ENCODE measurements at regions not wholly inside any gene's neighbourhood (a gene's known extent, or its start where the extent isn't known, plus 50 kb on each side); places are given as distances from the start of the nearest gene placed in this dataset.

- CTCF ChIA-PET, result no interaction called here
- intact Hi-C loops (cut with micrococcal nuclease; ENCODE audit: unreplicated experiment), result no loop called here
- no peak for DNase-seq (ENCODE audit: low spot score)
- no peaks in the 10 kb centered on the region for H3K27me3 ChIP-seq (replicated peaks; ENCODE audit: insufficient read depth, low read depth, low read length, poor library complexity)
- BruUV-seq (replicated peaks), result no TSS peak
- TF ChIP-seq CTCF (conservative IDR thresholded peaks at IDR 0.05; ENCODE audit: low read depth, low read length) (no peak), EZH2 (IDR thresholded peaks at IDR 0.05; ENCODE audit: borderline replicate concordance, low read depth, low read length, poor library complexity, severe bottlenecking) (no peak)
- H3K27ac ChIP-seq (ENCODE audit: low read depth, low read length, poor library complexity, severe bottlenecking), result no peak overlapping the region
- POLR2A ChIA-PET (ENCODE audit: low non-redundant PET), result no interaction called here
- no peaks in the 10 kb centered on the region for H3K9me3 ChIP-seq (ENCODE audit: low read depth, low read length, poor library complexity, severe bottlenecking)
- no peak overlapping the region for H3K4me3 ChIP-seq (ENCODE audit: low read depth, low read length, poor library complexity, severe bottlenecking)
- no peaks in the 10 kb centered on the region for H3K4me1 ChIP-seq (ENCODE audit: insufficient read depth, low read length, poor library complexity, severe bottlenecking)
- H3K36me3 ChIP-seq (ENCODE audit: insufficient read depth, low read length, poor library complexity, severe bottlenecking), result no peaks in the 10 kb centered on the region
Observed at GRCh38 chr1:58946390-58946789, 162.5 kb upstream of the JUN start.

GRCh38 chr1:58948671-58949070 lies 164.8 kb upstream of the JUN start:
- Histone ChIP-seq H3K9me3 (ENCODE audit: low read depth, low read length, poor library complexity, severe bottlenecking) (no peaks in the 10 kb centered on the region), H3K4me3 (ENCODE audit: low read depth, low read length, poor library complexity, severe bottlenecking) (no peak overlapping the region), H3K27me3 (replicated peaks; ENCODE audit: insufficient read depth, low read depth, low read length, poor library complexity) (no peaks in the 10 kb centered on the region), H3K4me1 (ENCODE audit: insufficient read depth, low read length, poor library complexity, severe bottlenecking) (no peaks in the 10 kb centered on the region), H3K36me3 (ENCODE audit: insufficient read depth, low read length, poor library complexity, severe bottlenecking) (no peaks in the 10 kb centered on the region), H3K27ac (ENCODE audit: low read depth, low read length, poor library complexity, severe bottlenecking) (no peak overlapping the region)
- BruUV-seq (replicated peaks), result no TSS peak
- CTCF ChIA-PET, result no interaction called here
- no peak for TF ChIP-seq EZH2 (IDR thresholded peaks at IDR 0.05; ENCODE audit: borderline replicate concordance, low read depth, low read length, poor library complexity, severe bottlenecking)
- no peak for TF ChIP-seq CTCF (conservative IDR thresholded peaks at IDR 0.05; ENCODE audit: low read depth, low read length)
- intact Hi-C loops (cut with micrococcal nuclease; ENCODE audit: unreplicated experiment), result no loop called here
- POLR2A ChIA-PET (ENCODE audit: low non-redundant PET), result no interaction called here
- DNase-seq (ENCODE audit: low spot score), result no peak

GRCh38 chr1:58949551-58950220 lies 165.8 kb upstream of the JUN start:
- H3K4me3 ChIP-seq (ENCODE audit: low read depth, low read length, poor library complexity, severe bottlenecking), result no peak overlapping the region
- no peak for TF ChIP-seq CTCF (conservative IDR thresholded peaks at IDR 0.05; ENCODE audit: low read depth, low read length)
- TF ChIP-seq EZH2 (IDR thresholded peaks at IDR 0.05; ENCODE audit: borderline replicate concordance, low read depth, low read length, poor library complexity, severe bottlenecking), result no peak
- DNase-seq (ENCODE audit: low spot score), result no peak
- no TSS peak for BruUV-seq (replicated peaks)
- no peak overlapping the region for H3K27ac ChIP-seq (ENCODE audit: low read depth, low read length, poor library complexity, severe bottlenecking)
- H3K27me3 ChIP-seq (replicated peaks; ENCODE audit: insufficient read depth, low read depth, low read length, poor library complexity), result no peaks in the 10 kb centered on the region
- intact Hi-C loops (cut with micrococcal nuclease; ENCODE audit: unreplicated experiment), result no loop called here
- H3K36me3 ChIP-seq (ENCODE audit: insufficient read depth, low read length, poor library complexity, severe bottlenecking), result no peaks in the 10 kb centered on the region
- H3K4me1 ChIP-seq (ENCODE audit: insufficient read depth, low read length, poor library complexity, severe bottlenecking), result no peaks in the 10 kb centered on the region
- CTCF ChIA-PET, result no interaction called here
- no peaks in the 10 kb centered on the region for H3K9me3 ChIP-seq (ENCODE audit: low read depth, low read length, poor library complexity, severe bottlenecking)
- POLR2A ChIA-PET (ENCODE audit: low non-redundant PET), result no interaction called here

All from A673 (cell line).